Testis (tissue), 2 donors: ENCODE measurements at regions not wholly inside any gene's neighbourhood (a gene's known extent, or its start where the extent isn't known, plus 50 kb on each side); places are given as distances from the start of the nearest gene placed in this dataset.

Source experiments
- DNase-seq: peaks from one replicate; pipeline ENCODE4 v3.0.0-alpha.2; 2019
- H3K27ac ChIP-seq, 2 donors: fragments of 200-600 bp; sonication (generic); one replicate each; pipeline ENCODE4 v1.5.1; 2019
- H3K27me3 ChIP-seq: fragments of 200-600 bp; sonication (generic); one replicate; pipeline ENCODE4 v1.5.1; 2019
- H3K36me3 ChIP-seq: fragments of 200-600 bp; sonication (generic); one replicate; pipeline ENCODE4 v1.5.1; 2017; ENCODE audit warnings: low read depth; ENCODE audit errors: missing control alignments
- H3K4me1 ChIP-seq: fragments of 200-600 bp; sonication (generic); one replicate; pipeline ENCODE4 v1.5.1; 2019
- H3K4me3 ChIP-seq, 2 donors: fragments of 200-600 bp; sonication (generic); one replicate each; pipeline ENCODE4 v1.5.1; 2017 to 2019
- H3K9me3 ChIP-seq: fragments of 200-600 bp; sonication (generic); one replicate; pipeline ENCODE4 v1.5.1; 2017
- POLR2A ChIP-seq: fragments of 450-650 bp; IDR thresholded peaks from one replicate; pipeline ENCODE4 v1.6.1; 2017; ENCODE audit warnings: antibody characterized with exemption, mild to moderate bottlenecking, moderate library complexity
- WGBS, 2 donors: methylation state at CpG; one replicate each; pipeline ENCODE4 v1.1.5; 2018; 5-methylcytosine and 5-hydroxymethylcytosine counted together
- intact Hi-C: fragments of 100-400 bp; cut with DNase I; formaldehyde crosslinking; loops from one replicate; pipeline ENCODE4 v1.15.1; 2023; ENCODE audit warnings: low total_unique reads
- TF ChIP-seq, protein P1 (sequence below), 3 experiments: fragments of 450-650 bp in 2 of 3; fragments of 200-600 bp in 1 of 3; sonication (generic) in 1 of 3; IDR thresholded peaks; one replicate each; pipeline ENCODE4 v1.5.1; 2016 to 2019; ENCODE audit warnings: antibody characterized with exemption in 3 of 3, mild to moderate bottlenecking in 2 of 3, moderate library complexity in 1 of 3

DNA sequence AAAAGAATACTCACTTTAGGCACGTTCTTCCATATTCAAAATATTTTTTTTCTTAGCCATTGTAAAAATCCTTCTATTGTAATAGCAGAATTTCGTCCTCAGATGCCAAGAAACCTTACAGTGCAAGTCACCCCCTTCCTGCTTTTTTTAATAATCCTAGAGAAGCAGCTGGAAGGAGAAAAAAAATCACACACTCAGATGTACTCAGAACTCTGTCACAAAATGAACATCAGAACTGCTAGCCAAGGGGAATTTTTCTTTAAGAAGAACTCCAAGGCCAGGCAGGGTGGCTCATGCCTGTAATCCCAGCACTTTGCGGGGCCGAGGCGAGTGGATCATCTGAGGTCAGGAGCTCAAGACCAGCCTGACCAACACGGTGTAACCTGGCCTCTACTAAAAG is 127.3 kb upstream of the SPATS2L start:
- Histone ChIP-seq H3K9me3 (no peaks in the 10 kb centered on the region), H3K4me3 (no peak overlapping the region), H3K36me3 (no peaks in the 10 kb centered on the region), H3K27me3 (no peaks in the 10 kb centered on the region), H3K27ac (no peak overlapping the region), H3K4me1 (no peaks in the 10 kb centered on the region)
- WGBS, 2 donors = 46 to 64% methylated on average over 6 of the region's 6 CpGs
- DNase-seq = no peak
- intact Hi-C loops = no loop called here
- TF ChIP-seq, protein P1, sequence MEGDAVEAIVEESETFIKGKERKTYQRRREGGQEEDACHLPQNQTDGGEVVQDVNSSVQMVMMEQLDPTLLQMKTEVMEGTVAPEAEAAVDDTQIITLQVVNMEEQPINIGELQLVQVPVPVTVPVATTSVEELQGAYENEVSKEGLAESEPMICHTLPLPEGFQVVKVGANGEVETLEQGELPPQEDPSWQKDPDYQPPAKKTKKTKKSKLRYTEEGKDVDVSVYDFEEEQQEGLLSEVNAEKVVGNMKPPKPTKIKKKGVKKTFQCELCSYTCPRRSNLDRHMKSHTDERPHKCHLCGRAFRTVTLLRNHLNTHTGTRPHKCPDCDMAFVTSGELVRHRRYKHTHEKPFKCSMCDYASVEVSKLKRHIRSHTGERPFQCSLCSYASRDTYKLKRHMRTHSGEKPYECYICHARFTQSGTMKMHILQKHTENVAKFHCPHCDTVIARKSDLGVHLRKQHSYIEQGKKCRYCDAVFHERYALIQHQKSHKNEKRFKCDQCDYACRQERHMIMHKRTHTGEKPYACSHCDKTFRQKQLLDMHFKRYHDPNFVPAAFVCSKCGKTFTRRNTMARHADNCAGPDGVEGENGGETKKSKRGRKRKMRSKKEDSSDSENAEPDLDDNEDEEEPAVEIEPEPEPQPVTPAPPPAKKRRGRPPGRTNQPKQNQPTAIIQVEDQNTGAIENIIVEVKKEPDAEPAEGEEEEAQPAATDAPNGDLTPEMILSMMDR (IDR thresholded peaks at IDR 0.05) = no peak

DNA sequence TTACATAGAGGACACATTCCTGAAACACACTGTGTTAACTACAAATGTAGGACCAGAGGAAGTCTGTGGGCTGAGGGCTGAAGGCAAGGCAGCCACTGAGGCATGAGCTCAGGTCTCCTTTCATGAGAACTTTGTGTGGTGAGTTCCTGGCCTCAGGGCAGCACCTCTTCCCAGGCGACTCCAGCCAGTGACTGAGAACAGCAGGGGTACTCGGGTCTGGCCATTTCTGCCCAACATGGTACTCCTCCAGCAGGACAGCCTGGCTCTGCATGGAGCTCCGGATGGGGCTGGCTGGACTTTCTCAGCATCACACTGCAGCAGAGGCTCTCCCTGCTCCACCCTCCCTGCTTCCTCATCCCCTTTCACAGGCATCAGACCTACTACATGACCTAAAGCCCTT is 125.5 kb upstream of the SPATS2L start:
- intact Hi-C loops = no loop called here
- H3K4me1 ChIP-seq = no peaks in the 10 kb centered on the region
- no peak overlapping the region for H3K27ac ChIP-seq
- H3K4me3 ChIP-seq = no peak overlapping the region
- no peaks in the 10 kb centered on the region for H3K27me3 ChIP-seq
- H3K36me3 ChIP-seq = no peaks in the 10 kb centered on the region
- no peaks in the 10 kb centered on the region for H3K9me3 ChIP-seq
- 73 to 85% methylated on average over 2 to 3 of the region's 3 CpGs for WGBS, 2 donors
- DNase-seq = no peak
- TF ChIP-seq, protein P1 (IDR thresholded peaks at IDR 0.05) = no peak

DNA sequence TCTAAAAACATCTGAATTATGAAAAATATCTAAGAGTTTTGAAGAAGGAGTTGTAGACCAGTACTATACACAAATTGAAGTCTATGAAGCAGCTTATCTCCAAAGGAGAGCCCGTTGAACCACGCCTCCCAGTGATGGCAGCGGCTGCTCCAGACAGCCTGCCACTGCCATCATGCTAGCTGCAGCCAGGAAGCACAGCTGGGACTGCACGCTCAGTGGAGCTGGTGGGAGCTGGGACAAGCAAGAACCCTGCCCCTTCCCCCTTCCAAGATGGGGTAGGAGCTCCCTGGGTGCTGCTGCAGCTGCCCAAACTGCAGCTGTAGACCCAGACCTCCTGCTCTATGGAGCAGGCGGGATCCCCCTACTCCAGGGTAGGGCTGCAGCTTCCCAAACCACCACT is 124.7 kb upstream of the SPATS2L start:
- 91 to 96% methylated on average over 4 of the region's 5 CpGs for WGBS, 2 donors
- intact Hi-C loops = no loop called here
- DNase-seq = no peak

DNA sequence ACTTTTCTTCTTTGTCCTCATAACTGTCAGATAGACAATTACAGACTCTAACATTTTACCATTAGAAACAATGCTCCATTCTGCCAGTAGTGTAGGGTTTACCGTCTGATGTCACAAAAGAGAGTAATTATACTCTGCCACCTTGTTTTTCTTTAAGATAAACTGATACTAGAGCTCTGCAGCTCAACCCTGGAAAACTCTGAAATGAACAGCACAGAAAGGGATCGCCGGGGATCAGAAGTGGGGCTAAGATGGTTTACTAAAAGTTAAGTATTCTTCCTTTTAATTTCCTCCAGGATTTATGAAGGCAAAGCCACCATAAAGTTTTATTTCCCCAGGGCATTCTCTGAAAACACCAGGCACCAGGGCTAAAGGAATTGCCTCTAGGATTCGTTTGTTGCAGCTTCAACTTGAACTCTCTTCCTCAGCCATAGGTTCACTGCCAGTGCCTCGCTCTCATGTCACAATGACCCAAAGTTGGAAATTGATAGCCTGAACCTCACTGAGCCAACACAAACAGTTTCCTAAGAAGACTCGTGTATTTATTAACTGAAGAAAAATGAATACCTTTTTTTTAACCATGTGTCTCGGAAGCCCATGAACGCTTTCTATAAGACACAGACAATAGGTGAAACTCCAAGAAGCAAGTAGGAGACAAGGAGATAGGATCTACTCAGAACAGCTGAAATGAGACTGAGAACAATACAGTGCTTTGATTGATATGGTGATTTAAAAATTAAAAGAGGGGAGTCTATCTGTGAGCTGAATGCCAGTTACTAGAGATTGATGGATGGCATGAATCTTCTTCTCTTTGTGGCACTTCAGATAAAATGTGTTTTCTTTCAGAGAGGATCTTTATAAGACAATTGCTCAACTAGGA is 121.5 kb upstream of the SPATS2L start:
- no peaks in the 10 kb centered on the region for H3K27me3 ChIP-seq
- no peak for DNase-seq
- no peaks in the 10 kb centered on the region for H3K36me3 ChIP-seq
- H3K4me3 ChIP-seq = no peak overlapping the region
- intact Hi-C loops = no loop called here
- H3K4me1 ChIP-seq = no peaks in the 10 kb centered on the region
- no peaks in the 10 kb centered on the region for H3K9me3 ChIP-seq
- H3K27ac ChIP-seq = no peak overlapping the region
- 52 to 60% methylated on average over 8 of the region's 8 CpGs for WGBS, 2 donors
- no peak for TF ChIP-seq POLR2A
- TF ChIP-seq, protein P1 (IDR thresholded peaks at IDR 0.05) = no peak

More for the DNA sequence above, 124.7 kb upstream of the SPATS2L start:
- no peaks in the 10 kb centered on the region for H3K4me1 ChIP-seq
- H3K4me3 ChIP-seq = no peak overlapping the region
- TF ChIP-seq, protein P1 (IDR thresholded peaks at IDR 0.05) = no peak
- no peak for TF ChIP-seq POLR2A
- no peaks in the 10 kb centered on the region for H3K36me3 ChIP-seq
- H3K27ac ChIP-seq = no peak overlapping the region
- H3K27me3 ChIP-seq = no peaks in the 10 kb centered on the region
- H3K9me3 ChIP-seq = no peaks in the 10 kb centered on the region

DNA sequence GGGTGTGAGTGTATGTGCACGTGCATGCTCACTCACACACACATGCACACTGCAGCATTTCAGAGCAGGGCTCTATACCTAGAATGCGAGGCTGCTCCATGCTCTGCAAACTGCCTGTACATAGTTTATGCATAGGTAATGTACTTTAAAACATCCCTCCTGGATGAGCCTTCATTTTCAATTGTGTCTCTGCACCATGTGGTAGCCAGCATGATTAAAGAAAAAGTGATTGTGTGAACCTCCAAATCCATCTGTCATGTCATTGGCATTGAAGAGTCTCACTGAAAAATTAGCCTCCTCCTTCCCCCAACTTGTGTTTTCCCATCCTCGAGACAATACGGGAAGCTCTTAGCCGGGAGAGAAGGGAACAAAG is 120.9 kb upstream of the SPATS2L start:
- no peaks in the 10 kb centered on the region for H3K9me3 ChIP-seq
- no peaks in the 10 kb centered on the region for H3K27me3 ChIP-seq
- no peak overlapping the region for H3K27ac ChIP-seq
- WGBS, 2 donors = 47% methylated on average over 5 of the region's 5 CpGs
- intact Hi-C loops = no loop called here
- H3K4me3 ChIP-seq = no peak overlapping the region
- H3K36me3 ChIP-seq = no peaks in the 10 kb centered on the region
- DNase-seq = no peak
- H3K4me1 ChIP-seq = no peaks in the 10 kb centered on the region
- TF ChIP-seq, protein P1 (IDR thresholded peaks at IDR 0.05) = no peak
- no peak for TF ChIP-seq POLR2A
